ENCODE measurements at regions not wholly inside any gene's neighbourhood (a gene's known extent, or its start where the extent isn't known, plus 50 kb on each side); places are given as distances from the start of the nearest gene placed in this dataset.

DNA sequence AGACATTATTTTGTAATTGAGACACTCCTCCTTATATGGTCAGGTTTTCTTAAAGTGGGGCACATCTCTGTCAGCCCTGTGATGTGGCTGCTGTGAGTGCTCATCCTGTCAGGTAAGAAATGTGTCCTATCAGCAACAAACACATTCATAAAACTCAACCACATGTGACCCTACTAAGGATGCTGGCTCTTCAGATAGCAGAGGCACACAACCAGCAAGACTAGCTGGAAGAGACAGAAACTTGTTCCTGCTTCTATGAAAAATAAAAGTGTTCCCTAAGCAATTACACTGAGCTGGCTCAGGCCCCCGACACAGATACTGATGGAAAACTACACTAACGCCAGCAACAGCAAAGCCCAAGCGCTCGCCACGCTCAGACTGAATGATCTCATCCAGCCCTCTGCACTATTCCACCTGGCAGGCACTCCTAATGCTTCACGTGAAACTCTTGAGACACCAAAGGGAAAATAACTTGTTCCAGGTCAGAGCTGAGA, 49.8 kb upstream of the CYP2D6 start:
- TF ChIP-seq EZH2 (IDR thresholded peaks at IDR 0.05; ENCODE audit: low read length, unreplicated experiment): no peak
- TF ChIP-seq, protein P1, sequence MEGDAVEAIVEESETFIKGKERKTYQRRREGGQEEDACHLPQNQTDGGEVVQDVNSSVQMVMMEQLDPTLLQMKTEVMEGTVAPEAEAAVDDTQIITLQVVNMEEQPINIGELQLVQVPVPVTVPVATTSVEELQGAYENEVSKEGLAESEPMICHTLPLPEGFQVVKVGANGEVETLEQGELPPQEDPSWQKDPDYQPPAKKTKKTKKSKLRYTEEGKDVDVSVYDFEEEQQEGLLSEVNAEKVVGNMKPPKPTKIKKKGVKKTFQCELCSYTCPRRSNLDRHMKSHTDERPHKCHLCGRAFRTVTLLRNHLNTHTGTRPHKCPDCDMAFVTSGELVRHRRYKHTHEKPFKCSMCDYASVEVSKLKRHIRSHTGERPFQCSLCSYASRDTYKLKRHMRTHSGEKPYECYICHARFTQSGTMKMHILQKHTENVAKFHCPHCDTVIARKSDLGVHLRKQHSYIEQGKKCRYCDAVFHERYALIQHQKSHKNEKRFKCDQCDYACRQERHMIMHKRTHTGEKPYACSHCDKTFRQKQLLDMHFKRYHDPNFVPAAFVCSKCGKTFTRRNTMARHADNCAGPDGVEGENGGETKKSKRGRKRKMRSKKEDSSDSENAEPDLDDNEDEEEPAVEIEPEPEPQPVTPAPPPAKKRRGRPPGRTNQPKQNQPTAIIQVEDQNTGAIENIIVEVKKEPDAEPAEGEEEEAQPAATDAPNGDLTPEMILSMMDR (conservative IDR thresholded peaks at IDR 0.05; ENCODE audit: low read depth, low read length): no peak

All from PC-3 (cell line).